Panc1 (cell line): ENCODE measurements at regions not wholly inside any gene's neighbourhood (a gene's known extent, or its start where the extent isn't known, plus 50 kb on each side); places are given as distances from the start of the nearest gene placed in this dataset.

Source experiments
- ATAC-seq: fragments of 200-7000 bp; cut with Tn5 transposase; 2 replicates; pipeline ENCODE4 v1.9.1; 2020; ENCODE audit warnings: mild to moderate bottlenecking, moderate library complexity
- BruUV-seq: library from RNA; stranded (reverse); fragments of 400-500 nt; replicated peaks from 2 replicates; lab custom pipeline; 2021; lab: Mats Ljungman, UMichigan
- CTCF ChIA-PET: fragments of 300-600 bp; sonication (Branson Sonifier 250); formaldehyde crosslinking; loops from one replicate; lab custom pipeline; 2022; ENCODE audit warnings: antibody characterized with exemption; lab: Charles Lee
- POLR2A ChIA-PET: fragments of 300-600 bp; sonication (Branson Sonifier 250); formaldehyde crosslinking; loops from one replicate; lab custom pipeline; 2022; ENCODE audit warnings: antibody characterized with exemption; lab: Charles Lee
- DNase-seq: peaks from one replicate; pipeline ENCODE4 v3.0.0-alpha.2; 2010; ENCODE audit warnings: low read depth, low spot score
- H3K27ac ChIP-seq: 2 replicates; pipeline ENCODE4 v1.5.1; 2011; ENCODE audit warnings: mild to moderate bottlenecking, low read length, inconsistent platforms
- H3K27me3 ChIP-seq: fragments of 200-500 bp; sonication (Bioruptor generic); 2 replicates; pipeline ENCODE4 v1.6.0; 2014; ENCODE audit warnings: low read length, inconsistent platforms; ENCODE audit not compliant: control insufficient read depth, insufficient read depth
- H3K36me3 ChIP-seq: fragments of 200-500 bp; sonication (Bioruptor generic); 2 replicates; pipeline ENCODE4 v1.5.1; 2014; ENCODE audit warnings: inconsistent platforms, mild to moderate bottlenecking, low read length, moderate library complexity; ENCODE audit not compliant: control insufficient read depth, insufficient read depth
- H3K4me1 ChIP-seq: 2 replicates; pipeline ENCODE4 v1.5.1; 2011; ENCODE audit warnings: inconsistent platforms, mild to moderate bottlenecking, low read length, moderate library complexity; ENCODE audit not compliant: control insufficient read depth, insufficient read depth
- H3K4me3 ChIP-seq, 2 experiments: 2 replicates each; pipeline ENCODE4 v1.5.1; 2011 to 2012; ENCODE audit warnings: low read depth in 2 of 2, low read length in 2 of 2, mild to moderate bottlenecking in 2 of 2, inconsistent platforms in 1 of 2, moderate library complexity in 1 of 2
- H3K9me3 ChIP-seq: fragments of 200-500 bp; sonication (Bioruptor generic); 2 replicates; pipeline ENCODE4 v1.5.1; 2014; ENCODE audit warnings: low read depth, mild to moderate bottlenecking, inconsistent platforms, low read length, moderate library complexity; ENCODE audit not compliant: control insufficient read depth, insufficient read depth
- CTCF ChIP-seq: fragments of 450-650 bp; IDR thresholded peaks from 2 replicates; pipeline ENCODE4 v1.5.1; 2017; ENCODE audit warnings: mild to moderate bottlenecking
- POLR2AphosphoS5 ChIP-seq: IDR thresholded peaks from 2 replicates; pipeline ENCODE4 v1.6.1; 2012; ENCODE audit warnings: mild to moderate bottlenecking, low read depth, low read length, moderate library complexity
- REST ChIP-seq, 2 experiments: IDR thresholded peaks; 2 replicates each; pipeline ENCODE4 v1.6.1; 2011 to 2012; ENCODE audit warnings: low read depth in 2 of 2, control low read depth in 1 of 2, low read length in 1 of 2, mild to moderate bottlenecking in 1 of 2, moderate library complexity in 1 of 2; ENCODE audit not compliant: insufficient read depth in 1 of 2
- SIN3A ChIP-seq: IDR thresholded peaks from 2 replicates; pipeline ENCODE4 v1.6.1; 2012; ENCODE audit warnings: low read depth, mild to moderate bottlenecking, low read length, moderate library complexity, borderline replicate concordance; ENCODE audit not compliant: insufficient read depth
- TCF7L2 ChIP-seq: IDR thresholded peaks from 2 replicates; pipeline ENCODE4 v1.6.1; 2011; ENCODE audit warnings: mild to moderate bottlenecking, low read depth, low read length, inconsistent platforms
- in situ Hi-C: cut with HindIII; loops from 2 replicates; pipeline ENCODE4 v1.10.0; 2016; ENCODE audit warnings: low sequenced_read_pairs, low pct_unique_long_range_greater_than_20kb
- intact Hi-C: fragments of 100-400 bp; cut with micrococcal nuclease; formaldehyde crosslinking; loops from one replicate; pipeline ENCODE4 v1.10.0; 2022; ENCODE audit not compliant: unreplicated experiment

- Histone ChIP-seq H3K27ac (no peak overlapping the region), H3K4me3 (no peak overlapping the region), H3K4me1 (no peaks in the 10 kb centered on the region), H3K36me3 (no peaks in the 10 kb centered on the region), H3K9me3 (no peaks in the 10 kb centered on the region), H3K27me3 (no peaks in the 10 kb centered on the region)
- ChIA-PET CTCF (no interaction called here), POLR2A (interaction anchor here (0.7 kb wide), 1 partner anchor 229 kb away, joined by 11 read pairs; no protein-coding TSS in a partner anchor)
- intact Hi-C loops: no loop called here
- DNase-seq: no peak
- no peak for TF ChIP-seq CTCF
- no peak for TF ChIP-seq POLR2AphosphoS5
- TF ChIP-seq TCF7L2: no peak
- no peak for TF ChIP-seq SIN3A
- no peak for TF ChIP-seq REST (IDR thresholded peaks at IDR 0.05; ENCODE audit: insufficient read depth in 1 of 2, low read depth in 2 of 2, low read length in 1 of 2)
- BruUV-seq: no TSS peak
- no peak for ATAC-seq
- in situ Hi-C loops: no loop called here
Measured at GRCh38 chr4:104901961-104902605, 244.6 kb upstream of the TET2 start.

- no peak for ATAC-seq
- in situ Hi-C loops: no loop called here
Measured at GRCh38 chr4:104905065-104905464, 241.6 kb upstream of the TET2 start.

More at GRCh38 chr4:104905065-104905464, 241.6 kb upstream of the TET2 start:
- TF ChIP-seq TCF7L2 (no peak), SIN3A (no peak), CTCF (no peak), POLR2AphosphoS5 (no peak), REST (IDR thresholded peaks at IDR 0.05; ENCODE audit: insufficient read depth in 1 of 2, low read depth in 2 of 2, low read length in 1 of 2) (no peak)
- Histone ChIP-seq H3K4me1 (no peaks in the 10 kb centered on the region), H3K4me3 (no peak overlapping the region), H3K9me3 (no peaks in the 10 kb centered on the region), H3K36me3 (no peaks in the 10 kb centered on the region), H3K27me3 (no peaks in the 10 kb centered on the region), H3K27ac (no peak overlapping the region)
- no peak for DNase-seq
- intact Hi-C loops: no loop called here
- POLR2A ChIA-PET: no interaction called here
- CTCF ChIA-PET: no interaction called here
- no TSS peak for BruUV-seq
